ENCODE measurements at regions not wholly inside any gene's neighbourhood (a gene's known extent, or its start where the extent isn't known, plus 50 kb on each side); places are given as distances from the start of the nearest gene placed in this dataset.

- DNase-seq = no peak
Measured at GRCh38 chr11:115047631-115048030, 369.3 kb downstream of the NXPE2 start.

- DNase-seq = no peak
Measured at GRCh38 chr11:115049796-115050195, 371.5 kb downstream of the NXPE2 start.

GRCh38 chr11:115050756-115051155 lies 372.4 kb downstream of the NXPE2 start:
- no peak for DNase-seq

DNA sequence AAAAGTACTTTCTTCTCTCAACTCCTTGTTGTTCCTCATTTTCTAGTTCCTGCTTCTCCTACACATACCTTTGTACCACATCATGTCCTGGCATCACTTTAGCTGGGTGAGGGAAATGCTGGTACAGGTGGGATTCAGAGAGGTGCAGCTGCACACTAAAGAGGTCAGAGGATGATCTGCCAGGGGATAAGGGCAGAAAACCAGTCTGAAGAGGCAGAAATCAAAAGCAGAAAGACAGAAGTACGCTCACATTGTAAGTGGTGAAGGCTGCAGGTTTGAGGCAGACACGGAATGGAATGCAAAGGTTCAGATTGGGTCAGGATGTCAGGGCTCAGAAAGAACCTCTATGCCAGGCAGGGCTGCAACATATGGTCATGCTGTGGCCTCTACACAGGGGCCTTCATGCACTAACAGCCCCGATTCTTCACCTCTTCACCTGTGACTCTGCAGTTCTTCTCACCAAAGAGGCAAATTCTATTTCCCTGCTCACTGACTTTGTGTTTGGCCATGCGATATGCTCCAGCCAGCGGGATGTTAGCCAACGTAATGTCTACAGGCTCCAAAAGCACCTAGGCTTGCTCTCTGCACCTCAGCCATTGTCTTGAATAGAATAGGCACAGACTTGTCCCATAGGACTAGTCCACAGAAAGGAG lies 373.7 kb downstream of the NXPE2 start:
- DNase-seq = no peak

DNA sequence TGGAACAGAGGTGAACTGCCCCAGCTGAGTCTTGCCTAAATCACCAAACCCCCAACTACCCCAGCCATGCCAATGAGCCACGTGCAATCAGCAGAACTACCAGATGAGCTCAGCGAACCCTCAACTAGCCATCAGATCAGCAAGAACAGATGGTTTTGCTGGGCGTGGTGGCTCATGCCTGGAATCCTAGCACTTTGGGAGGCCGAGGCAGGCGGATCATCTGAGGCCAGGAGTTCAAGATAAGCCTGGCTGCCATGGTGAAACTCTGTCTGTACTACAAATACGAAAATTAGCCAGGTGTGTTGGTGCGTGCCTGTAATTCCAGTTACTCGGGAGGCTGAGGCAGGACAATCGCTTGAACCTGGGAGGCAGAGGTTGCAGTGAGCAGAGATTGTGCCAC lies 374.3 kb downstream of the NXPE2 start:
- DNase-seq = no peak

DNA sequence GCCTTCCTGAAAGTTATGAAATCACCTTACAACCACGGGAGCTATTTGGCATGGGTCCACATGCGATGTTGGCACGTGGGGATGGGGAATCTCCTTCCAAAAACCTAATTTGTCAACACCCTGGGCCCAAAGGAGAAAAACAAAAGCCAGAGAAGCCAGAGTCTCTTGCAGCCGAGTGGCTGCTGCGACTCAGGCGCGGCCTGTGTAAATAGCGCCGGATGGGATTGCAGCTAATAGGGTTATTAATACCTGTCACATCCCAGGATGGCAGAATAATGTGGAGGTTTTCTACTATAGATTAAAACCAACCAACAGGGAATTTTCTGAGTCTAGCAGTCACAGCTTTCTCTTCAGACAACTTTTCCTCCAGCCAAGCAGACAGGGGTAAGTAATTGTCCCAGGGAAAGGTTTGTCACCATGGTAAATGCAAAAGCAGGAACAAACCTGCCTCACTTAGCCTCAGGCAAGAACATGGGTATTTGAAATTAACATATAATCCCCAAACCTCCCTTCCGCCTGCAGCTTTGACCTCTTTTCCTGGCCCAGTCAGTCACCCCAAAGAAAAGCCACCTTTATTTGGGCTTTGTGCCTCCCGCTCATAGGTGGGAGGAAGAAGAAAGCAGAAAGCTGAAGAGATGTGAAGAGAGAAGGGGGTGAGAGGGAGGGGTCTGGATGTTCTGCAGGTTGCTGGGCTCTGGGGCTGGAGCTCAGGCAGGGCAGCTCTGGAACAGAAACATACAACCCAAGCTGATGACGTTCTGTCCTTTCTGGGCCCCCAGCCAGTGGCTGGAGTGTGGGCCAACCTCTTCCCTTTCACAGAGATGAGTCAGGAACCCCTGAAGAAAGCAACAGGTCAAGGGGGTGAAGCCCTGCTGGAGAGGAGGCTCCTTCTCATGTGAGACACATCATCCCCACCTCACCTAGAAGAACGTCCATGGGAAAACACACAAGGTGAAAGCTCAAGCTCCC lies 376.5 kb downstream of the NXPE2 start:
- peak; percentile 83 for DNase-seq

- no peak for DNase-seq
Measured at GRCh38 chr11:115056514-115056913, 378.2 kb downstream of the NXPE2 start.

DNA sequence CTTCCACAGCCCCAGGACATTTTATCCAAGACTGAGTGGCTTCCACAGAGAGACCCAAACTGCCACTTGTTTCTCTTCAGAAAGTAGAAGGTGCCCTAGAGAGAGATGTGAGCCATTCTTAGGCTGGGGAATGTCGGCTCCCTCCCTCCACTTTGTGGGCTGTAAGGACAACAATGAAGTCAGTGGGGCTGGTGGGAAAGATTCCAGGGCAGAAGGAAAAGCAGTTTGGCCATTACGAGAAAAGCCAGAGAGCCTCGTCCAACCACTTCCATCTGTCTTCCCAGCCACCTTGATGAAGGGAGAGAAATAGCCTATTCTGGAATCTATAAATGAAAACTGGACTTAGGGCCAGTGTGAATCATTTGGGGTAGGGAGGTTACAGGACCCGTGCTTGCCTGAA lies 382.5 kb downstream of the NXPE2 start:
- no peak for DNase-seq

GRCh38 chr11:115065314-115065713 lies 387.0 kb downstream of the NXPE2 start:
- DNase-seq = no peak

- DNase-seq = peak; percentile 23
Measured at GRCh38 chr11:115065830-115066664, 387.7 kb downstream of the NXPE2 start.

DNA sequence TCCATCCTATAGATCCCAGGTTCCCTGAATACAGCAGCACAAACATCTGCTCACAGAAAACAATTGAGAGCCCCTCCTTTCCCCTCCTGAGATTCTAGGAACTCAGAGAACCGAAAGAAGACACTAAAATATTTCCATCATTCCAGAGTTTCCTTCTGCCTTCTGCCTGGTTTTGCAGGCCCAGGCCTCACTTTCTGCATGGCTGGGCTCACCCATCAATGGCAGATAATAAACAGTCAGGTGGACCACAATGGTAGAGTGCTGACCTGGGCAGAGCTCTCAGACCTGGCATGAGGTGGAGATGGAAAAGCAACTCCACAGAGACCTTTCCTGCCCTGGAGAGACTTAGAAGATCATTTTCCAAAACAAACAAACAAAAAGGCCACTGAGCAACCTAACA lies 389.1 kb downstream of the NXPE2 start:
- DNase-seq = no peak

GRCh38 chr11:115067900-115068530 lies 389.7 kb downstream of the NXPE2 start:
- peak; percentile 75 for DNase-seq

- no peak for DNase-seq
Measured at GRCh38 chr11:115069599-115069998, 391.3 kb downstream of the NXPE2 start.

DNA sequence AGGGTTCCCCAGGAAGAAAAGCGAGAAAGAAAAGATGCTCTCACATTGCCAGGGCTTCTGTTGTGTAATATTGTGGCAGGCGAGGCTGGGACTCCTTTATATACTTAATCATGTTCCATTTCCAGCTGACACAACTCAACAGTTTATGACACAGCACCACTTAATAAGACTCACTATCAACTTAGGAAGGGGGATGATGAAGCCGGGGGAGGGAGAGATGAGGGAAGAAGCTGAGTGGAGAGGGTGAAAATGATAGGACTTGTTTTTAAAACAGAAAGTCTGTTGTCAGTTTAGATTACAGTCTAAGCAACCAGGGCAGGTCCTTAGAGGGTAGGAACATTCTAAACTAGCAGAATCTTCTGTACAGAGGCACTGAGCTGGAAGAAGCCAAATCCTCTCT lies 397.0 kb downstream of the NXPE2 start:
- no peak for DNase-seq

DNA sequence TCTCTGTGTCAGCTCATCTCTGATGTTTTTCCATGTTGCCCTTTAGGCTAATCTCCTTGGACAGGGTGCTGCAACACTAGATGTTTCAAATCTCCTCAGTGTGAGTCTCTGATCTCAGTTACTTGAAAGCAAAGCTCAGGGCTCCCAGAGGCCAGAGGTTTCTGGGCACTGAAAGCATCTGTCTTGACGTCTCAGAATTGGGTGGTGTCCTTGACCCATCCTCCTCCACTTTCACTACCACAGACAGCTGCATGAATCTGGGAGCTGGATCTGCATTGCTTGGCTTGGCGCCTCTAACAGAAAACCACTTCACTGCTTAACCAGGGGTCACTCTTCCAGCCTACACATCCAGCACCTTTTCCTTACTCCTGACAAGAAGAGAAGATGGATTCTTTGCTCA lies 399.4 kb downstream of the NXPE2 start:
- no peak for DNase-seq

DNA sequence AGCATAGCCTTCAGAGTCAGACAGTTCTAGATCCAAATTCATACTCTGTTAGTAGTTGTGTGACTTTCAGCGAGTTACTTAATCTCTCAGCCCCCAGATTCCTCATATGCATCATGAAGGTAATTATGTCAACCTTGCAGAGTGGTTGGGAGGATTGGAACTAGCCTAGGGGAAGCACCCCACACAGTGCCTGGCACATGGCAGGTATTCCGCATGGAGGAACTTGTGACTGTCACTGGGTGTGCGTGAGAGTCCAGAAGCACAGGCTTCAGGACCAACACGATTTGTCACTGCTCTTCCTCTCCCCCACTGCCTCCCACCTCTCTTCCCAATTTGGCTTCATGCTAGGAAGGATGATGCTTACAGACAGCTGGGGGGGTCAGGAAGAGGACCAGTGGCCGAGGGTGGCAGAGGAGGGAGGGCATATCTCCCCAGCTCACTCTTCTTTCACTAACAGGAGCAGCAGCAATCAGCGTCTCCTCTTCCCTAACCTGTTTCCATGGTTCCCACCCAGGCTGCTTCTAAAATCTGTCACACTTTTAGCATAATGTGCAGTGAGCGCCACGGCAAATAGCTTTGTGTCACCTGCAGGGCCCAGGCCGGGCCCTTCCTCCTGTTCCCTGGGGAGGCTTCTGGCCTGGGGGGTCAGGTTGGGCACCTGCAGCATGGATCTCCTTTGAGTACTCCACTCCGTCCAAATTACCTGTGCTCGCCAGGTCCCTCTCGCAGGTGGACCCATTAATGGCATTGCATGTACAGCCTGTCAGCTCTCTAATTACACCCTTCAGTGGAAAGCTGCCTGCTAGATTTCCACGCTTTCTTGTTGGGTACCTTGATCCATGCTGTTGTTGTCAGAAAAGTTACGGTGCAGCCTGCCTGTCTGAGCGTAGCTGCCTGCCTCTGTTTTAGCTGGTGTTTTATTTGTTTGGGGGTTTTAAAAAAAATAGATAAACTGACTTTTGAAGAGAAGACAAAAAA lies 400.4 kb downstream of the NXPE2 start:
- DNase-seq = peak; percentile 94

GRCh38 chr11:115080923-115081680 lies 402.8 kb downstream of the NXPE2 start:
- DNase-seq = peak; percentile 40

DNA sequence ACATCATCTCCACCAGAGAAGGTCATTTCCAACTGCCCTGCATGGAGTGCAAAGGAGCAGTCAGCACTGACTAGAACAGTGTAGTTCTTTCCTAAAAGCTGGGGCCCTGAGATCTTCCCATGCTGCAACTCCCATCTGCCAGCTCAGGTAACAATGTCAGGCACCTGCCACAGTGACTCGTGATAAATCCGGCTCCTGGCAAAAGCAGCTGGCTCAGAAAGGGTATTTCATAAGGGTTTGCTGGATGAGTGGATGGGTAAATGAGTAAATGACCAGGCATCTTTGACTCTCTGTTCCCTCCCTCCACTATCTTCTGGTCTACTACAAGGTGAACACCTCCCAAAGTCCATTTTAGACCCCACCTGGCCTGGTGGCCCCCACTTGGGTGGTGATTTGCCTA lies 403.6 kb downstream of the NXPE2 start:
- DNase-seq = peak; percentile 81

DNA sequence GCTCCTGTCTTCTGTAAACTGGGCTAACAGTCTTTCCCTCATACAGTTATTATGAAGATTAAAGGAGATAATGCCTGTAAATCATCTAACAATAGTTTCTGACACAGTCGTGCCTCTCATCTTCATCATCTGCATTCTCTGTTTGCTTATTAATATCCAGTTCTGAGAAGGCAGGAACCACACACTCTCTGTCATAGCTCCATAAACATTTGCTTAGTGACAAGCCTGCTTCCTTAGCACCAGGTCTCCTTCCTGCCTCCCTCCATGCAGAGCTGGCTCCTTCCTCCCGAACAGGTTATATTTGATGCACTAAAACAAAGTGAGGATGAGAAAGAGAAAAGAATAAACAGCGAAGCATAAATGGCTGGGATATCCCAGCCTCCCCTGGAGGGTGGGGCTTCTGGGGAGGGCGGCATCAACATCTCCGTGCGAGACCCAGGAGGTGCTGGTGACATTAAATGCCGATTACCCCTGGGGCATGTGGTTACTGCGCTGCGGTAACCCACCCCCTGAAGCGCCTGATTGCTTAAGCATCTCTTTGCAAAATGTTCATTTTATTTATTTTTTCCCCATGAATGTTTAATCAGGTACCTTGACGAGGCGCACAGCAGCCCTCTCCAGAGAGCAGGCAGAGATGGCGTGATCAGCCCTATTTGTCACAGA lies 404.9 kb downstream of the NXPE2 start:
- peak; percentile 95 for DNase-seq

DNA sequence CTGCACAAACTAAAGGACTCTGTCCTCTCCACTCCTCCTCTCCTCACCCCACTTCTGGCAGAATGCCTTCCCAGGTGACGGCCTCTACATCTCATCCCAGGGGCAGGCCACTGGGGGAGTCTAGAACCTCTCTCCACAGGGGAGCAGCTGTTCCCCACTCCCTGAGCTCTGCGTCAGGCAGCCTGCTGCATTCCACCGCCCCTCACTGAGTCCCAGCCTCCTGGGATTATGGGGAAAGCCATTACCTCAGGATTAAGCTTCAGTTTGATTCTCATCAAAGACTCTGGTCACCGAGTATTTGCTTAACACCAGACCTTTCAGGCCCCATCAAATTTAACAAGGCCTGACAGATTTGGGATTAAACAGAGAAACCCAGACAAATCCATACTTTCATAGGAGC lies 405.9 kb downstream of the NXPE2 start:
- DNase-seq = peak; percentile 84

Data from NCI-H69 (cell line).